Upper lobe of right lung (tissue), 1 donor: ENCODE measurements at regions not wholly inside any gene's neighbourhood (a gene's known extent, or its start where the extent isn't known, plus 50 kb on each side); places are given as distances from the start of the nearest gene placed in this dataset.
"Not testable (repeated sequence)": the region's sequence is repeated elsewhere in the genome, so short reads cannot be mapped to it uniquely, and the experiment has no call there.

Experiments used
- ATAC-seq: fragments of 200-7000 bp; cut with Tn5 transposase; one replicate; pipeline ENCODE4 v1.9.1; 2020; ENCODE audit warnings: mild to moderate bottlenecking, moderate library complexity
- DNase-seq: peaks from one replicate; pipeline ENCODE4 v3.0.0-alpha.2; 2020
- H3K27ac ChIP-seq: fragments of 200-600 bp; one replicate; pipeline ENCODE4 v1.8.0; 2022
- H3K27me3 ChIP-seq: fragments of 200-600 bp; one replicate; pipeline ENCODE4 v1.8.0; 2022; ENCODE audit warnings: mild to moderate bottlenecking
- H3K36me3 ChIP-seq: fragments of 200-600 bp; one replicate; pipeline ENCODE4 v1.8.0; 2022
- H3K4me1 ChIP-seq: fragments of 200-600 bp; one replicate; pipeline ENCODE4 v1.8.0; 2022
- H3K4me3 ChIP-seq: fragments of 200-600 bp; one replicate; pipeline ENCODE4 v1.8.0; 2022; ENCODE audit warnings: mild to moderate bottlenecking
- H3K9me3 ChIP-seq: fragments of 200-600 bp; one replicate; pipeline ENCODE4 v1.8.0; 2022
- CTCF ChIP-seq: fragments of 200-600 bp; IDR thresholded peaks from one replicate; pipeline ENCODE4 v1.8.0; 2022; ENCODE audit warnings: antibody characterized with exemption
- intact Hi-C: fragments of 100-400 bp; cut with DNase I; formaldehyde crosslinking; loops from one replicate; pipeline ENCODE4 v1.11.0; 2022
- donor health status: DM: no; HTN: yes; CAD: no; lungs with severe emphysema.

GRCh38 chr20:53763707-53764414 lies 170.2 kb upstream of the ZNF217 start:
- ATAC-seq (peak; percentile 43), DNase-seq (no peak)
- no peak overlapping the region for H3K4me3 ChIP-seq
- H3K27me3 ChIP-seq = no peaks in the 10 kb centered on the region
- H3K27ac ChIP-seq = no peak overlapping the region
- TF ChIP-seq CTCF = no peak
- no peaks in the 10 kb centered on the region for H3K4me1 ChIP-seq
- no peaks in the 10 kb centered on the region for H3K9me3 ChIP-seq
- intact Hi-C loops = no loop called here
- no peaks in the 10 kb centered on the region for H3K36me3 ChIP-seq

DNA sequence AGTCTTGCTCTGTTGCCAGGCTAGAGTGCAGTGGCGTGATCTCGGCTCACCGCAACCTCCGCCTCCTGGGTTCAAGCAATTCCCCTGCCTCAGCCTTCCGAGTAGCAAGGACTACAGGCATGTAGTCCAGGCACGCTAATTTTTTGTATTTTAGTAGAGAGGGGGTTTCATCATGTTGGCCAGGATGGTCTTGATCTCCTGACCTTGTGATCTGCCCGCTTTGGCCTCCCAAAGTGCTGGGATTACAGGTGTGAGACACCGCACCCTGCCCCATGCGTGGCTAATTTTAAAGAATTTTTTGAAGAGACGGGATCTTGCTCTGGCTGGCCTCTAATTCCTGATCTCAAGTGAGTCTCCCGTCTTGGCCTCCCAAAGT lies 168.8 kb upstream of the ZNF217 start:
- H3K27me3 ChIP-seq, H3K27ac ChIP-seq, DNase-seq, H3K4me1 ChIP-seq, H3K4me3 ChIP-seq, intact Hi-C loops, H3K36me3 ChIP-seq, H3K9me3 ChIP-seq, ATAC-seq: not testable (repeated sequence)

GRCh38 chr20:53760025-53760441 lies 166.4 kb upstream of the ZNF217 start:
- intact Hi-C loops = no loop called here
- H3K36me3 ChIP-seq = no peaks in the 10 kb centered on the region
- ATAC-seq = no peak

DNA sequence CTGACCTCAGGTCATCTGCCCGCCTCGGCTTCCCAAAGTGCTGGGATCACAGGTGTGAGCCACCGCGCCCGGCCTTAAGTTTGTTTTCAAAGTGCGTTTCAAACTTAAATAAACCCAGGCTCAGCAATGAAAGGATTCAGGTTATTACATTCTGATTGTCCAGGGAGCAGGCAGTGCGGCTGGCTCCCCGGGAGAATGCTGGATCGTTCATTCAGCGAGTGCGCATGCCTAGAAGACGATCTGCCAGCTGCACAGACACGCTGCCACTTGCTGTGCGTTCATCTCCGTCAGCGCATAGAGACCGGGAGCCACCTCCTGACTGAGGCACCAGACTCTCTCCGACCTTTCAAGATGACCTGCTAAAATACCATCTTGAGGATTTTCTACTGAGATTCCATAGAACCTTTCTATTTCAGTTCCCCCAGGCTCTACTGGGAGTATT lies 163.9 kb upstream of the ZNF217 start:
- no peaks in the 10 kb centered on the region for H3K4me1 ChIP-seq
- H3K27ac ChIP-seq = no peak overlapping the region
- H3K27me3 ChIP-seq = no peaks in the 10 kb centered on the region
- H3K36me3 ChIP-seq = no peaks in the 10 kb centered on the region
- intact Hi-C loops = no loop called here
- no peak for TF ChIP-seq CTCF
- no peak for DNase-seq
- H3K4me3 ChIP-seq = no peak overlapping the region
- no peaks in the 10 kb centered on the region for H3K9me3 ChIP-seq
- ATAC-seq = no peak

More at GRCh38 chr20:53760025-53760441, 166.4 kb upstream of the ZNF217 start:
- Histone ChIP-seq H3K4me3 (no peak overlapping the region), H3K27me3 (no peaks in the 10 kb centered on the region), H3K9me3 (no peaks in the 10 kb centered on the region), H3K27ac (no peak overlapping the region), H3K4me1 (no peaks in the 10 kb centered on the region)
- DNase-seq = no peak
- no peak for TF ChIP-seq CTCF

DNA sequence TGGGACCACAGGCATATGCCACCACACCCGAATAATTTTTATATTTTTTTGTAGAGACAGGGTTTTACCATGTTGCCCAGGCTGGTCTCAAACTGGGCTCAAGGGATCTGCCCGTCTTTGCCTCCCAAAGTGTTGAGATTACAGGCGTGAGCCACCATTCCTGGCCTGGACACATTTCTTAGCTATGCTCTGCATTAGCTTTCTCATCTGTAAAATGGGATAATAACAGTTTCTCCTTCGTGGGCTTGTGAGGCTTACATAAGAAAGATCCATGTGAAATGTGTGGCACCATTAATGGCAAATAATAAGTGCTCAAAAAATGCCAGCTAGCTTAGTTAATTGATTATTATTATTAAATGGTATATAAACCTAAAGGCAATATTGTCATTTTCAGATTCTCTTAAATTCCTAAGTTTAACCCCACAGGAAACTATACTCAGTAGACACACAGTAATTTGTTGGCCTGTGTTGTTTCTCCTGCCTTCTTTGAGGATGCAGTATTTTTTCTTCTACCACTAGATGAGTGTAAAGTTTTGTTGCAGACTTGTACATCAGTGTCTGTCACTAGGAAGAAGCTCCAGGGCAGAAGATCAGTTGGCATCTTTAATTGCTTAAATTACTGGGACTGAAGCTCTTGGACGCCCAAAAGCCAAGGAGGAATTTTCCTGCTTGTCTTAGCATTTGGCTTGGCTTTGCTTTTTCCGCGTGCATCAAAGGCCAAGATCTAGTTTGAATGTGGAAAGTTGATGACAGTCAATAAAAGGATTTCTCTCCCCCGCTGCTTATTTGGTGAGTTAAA lies 162.3 kb upstream of the ZNF217 start:
- no peak overlapping the region for H3K27ac ChIP-seq
- TF ChIP-seq CTCF = no peak
- no peaks in the 10 kb centered on the region for H3K27me3 ChIP-seq
- DNase-seq (no peak), ATAC-seq (no peak)
- H3K4me1 ChIP-seq = peaks cover 11% of the 10 kb centered on the region
- no peaks in the 10 kb centered on the region for H3K9me3 ChIP-seq
- intact Hi-C loops = no loop called here
- H3K4me3 ChIP-seq = no peak overlapping the region
- H3K36me3 ChIP-seq = no peaks in the 10 kb centered on the region

DNA sequence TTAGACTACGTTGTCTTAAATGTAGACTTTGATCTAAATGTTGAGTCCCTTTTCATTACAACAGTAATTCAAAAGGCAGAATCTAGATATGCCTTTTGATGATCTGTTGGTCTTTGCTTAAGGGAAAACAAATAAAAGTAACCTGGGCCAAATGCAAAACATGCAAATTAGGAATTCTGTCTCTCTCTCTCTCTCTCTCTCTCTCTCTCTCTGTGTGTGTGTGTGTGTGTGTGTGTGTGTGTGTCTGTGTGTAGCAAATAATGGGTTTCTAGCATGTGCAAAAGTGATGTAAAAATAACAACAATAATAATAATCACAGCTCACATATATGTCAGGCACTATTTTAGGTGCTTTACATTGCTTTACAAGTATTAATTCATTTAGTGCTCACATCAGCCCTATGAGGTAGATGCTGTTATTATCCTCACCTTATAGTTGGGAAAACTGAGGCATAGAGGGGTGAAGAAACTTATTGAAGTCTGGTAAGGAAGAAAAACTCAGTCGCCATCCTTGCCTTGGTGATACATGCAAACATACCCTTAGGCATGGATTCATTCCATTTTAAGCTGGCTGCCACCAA lies 160.3 kb upstream of the ZNF217 start:
- no peak overlapping the region for H3K4me3 ChIP-seq

More for the DNA sequence above, 160.3 kb upstream of the ZNF217 start:
- TF ChIP-seq CTCF = no peak
- no peak overlapping the region for H3K27ac ChIP-seq
- intact Hi-C loops = no loop called here
- ATAC-seq (no peak), DNase-seq (no peak)
- no peaks in the 10 kb centered on the region for H3K36me3 ChIP-seq
- H3K4me1 ChIP-seq = peaks cover 17% of the 10 kb centered on the region
- H3K27me3 ChIP-seq = no peaks in the 10 kb centered on the region
- H3K9me3 ChIP-seq = no peaks in the 10 kb centered on the region
